ENCODE measurements at regions not wholly inside any gene's neighbourhood (a gene's known extent, or its start where the extent isn't known, plus 50 kb on each side); places are given as distances from the start of the nearest gene placed in this dataset.
"Not testable (repeated sequence)": the region's sequence is repeated elsewhere in the genome, so short reads cannot be mapped to it uniquely, and the experiment has no call there.

GRCh38 chr6:1475174-1475573 is 85.8 kb downstream of the FOXF2 start:
- Mint-ChIP-seq H3K27me3 (peaks cover 33% of the 10 kb centered on the region), H3K4me3 (no peak overlapping the region), H3K27ac (no peak overlapping the region), H3K9me3 (no peaks in the 10 kb centered on the region), H3K4me1 (ENCODE audit: low read depth) (no peaks in the 10 kb centered on the region), H3K36me3 (ENCODE audit: low read depth) (no peaks in the 10 kb centered on the region)
- DNase-seq, result no peak

DNA sequence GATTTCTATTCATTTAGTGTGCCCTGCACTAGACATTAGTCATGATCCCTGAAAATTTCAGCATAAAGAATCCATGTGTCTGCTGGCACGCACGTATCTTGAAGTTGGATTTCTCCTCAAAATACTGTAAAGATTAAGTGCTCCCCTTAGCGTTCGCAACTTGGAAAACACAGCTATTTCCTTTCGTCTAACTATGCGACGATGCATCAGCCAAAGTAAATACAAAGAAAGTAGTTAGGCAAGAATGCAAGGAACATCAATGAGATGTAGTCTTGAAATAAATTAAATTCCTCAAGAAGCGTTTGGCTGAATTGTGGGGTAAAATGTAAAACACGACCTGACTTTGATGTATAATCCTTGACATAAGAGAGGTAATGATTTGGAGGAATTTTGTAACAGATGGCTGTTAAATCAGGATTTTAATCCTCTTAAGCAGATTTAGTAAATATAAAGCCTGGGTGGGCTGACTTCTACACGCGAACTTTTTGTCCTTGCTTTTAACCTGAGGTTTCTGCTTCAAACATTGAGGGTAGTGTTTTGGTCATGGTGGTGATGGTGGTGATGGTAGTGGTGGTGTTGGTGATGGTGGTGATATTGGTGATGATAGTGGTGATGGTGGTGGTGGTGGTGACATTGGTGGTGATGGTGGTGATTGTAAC is 88.2 kb downstream of the FOXF2 start:
- H3K36me3 Mint-ChIP-seq (ENCODE audit: low read depth), result no peaks in the 10 kb centered on the region

GRCh38 chr6:1478163-1478826 is 88.9 kb downstream of the FOXF2 start:
- DNase-seq; H3K36me3 Mint-ChIP-seq (ENCODE audit: low read depth); H3K9me3 Mint-ChIP-seq; H3K27ac Mint-ChIP-seq; H3K4me3 Mint-ChIP-seq; H3K4me1 Mint-ChIP-seq (ENCODE audit: low read depth): not testable (repeated sequence)
- peaks cover 38% of the 10 kb centered on the region for H3K27me3 Mint-ChIP-seq

More for the DNA sequence above, 88.2 kb downstream of the FOXF2 start:
- H3K4me1 Mint-ChIP-seq (ENCODE audit: low read depth), result no peaks in the 10 kb centered on the region
- H3K9me3 Mint-ChIP-seq, result no peaks in the 10 kb centered on the region
- H3K27me3 Mint-ChIP-seq, result peaks cover 42% of the 10 kb centered on the region
- H3K4me3 Mint-ChIP-seq, result no peak overlapping the region
- no peak for DNase-seq
- H3K27ac Mint-ChIP-seq, result no peak overlapping the region

- Mint-ChIP-seq H3K4me1 (ENCODE audit: low read depth) (no peaks in the 10 kb centered on the region), H3K27ac (no peak overlapping the region), H3K4me3 (no peak overlapping the region), H3K36me3 (ENCODE audit: low read depth) (no peaks in the 10 kb centered on the region), H3K27me3 (peaks cover 35% of the 10 kb centered on the region), H3K9me3 (no peaks in the 10 kb centered on the region)
- DNase-seq, result no peak
Measured at GRCh38 chr6:1479095-1479494, 89.7 kb downstream of the FOXF2 start.

- Mint-ChIP-seq H3K4me3 (no peak overlapping the region), H3K36me3 (ENCODE audit: low read depth) (no peaks in the 10 kb centered on the region), H3K27me3 (peaks cover 31% of the 10 kb centered on the region), H3K4me1 (ENCODE audit: low read depth) (no peaks in the 10 kb centered on the region), H3K27ac (no peak overlapping the region), H3K9me3 (no peaks in the 10 kb centered on the region)
- DNase-seq, result no peak
Measured at GRCh38 chr6:1479601-1480221, 90.3 kb downstream of the FOXF2 start.

GRCh38 chr6:1481286-1481685 is 91.9 kb downstream of the FOXF2 start:
- Mint-ChIP-seq H3K36me3 (ENCODE audit: low read depth) (no peaks in the 10 kb centered on the region), H3K27me3 (peaks cover 25% of the 10 kb centered on the region), H3K27ac (no peak overlapping the region), H3K9me3 (no peaks in the 10 kb centered on the region), H3K4me1 (ENCODE audit: low read depth) (no peaks in the 10 kb centered on the region), H3K4me3 (no peak overlapping the region)
- DNase-seq, result no peak

GRCh38 chr6:1482381-1483166 is 93.2 kb downstream of the FOXF2 start:
- no peaks in the 10 kb centered on the region for H3K4me1 Mint-ChIP-seq (ENCODE audit: low read depth)
- DNase-seq, result no peak
- H3K9me3 Mint-ChIP-seq, result no peaks in the 10 kb centered on the region
- H3K4me3 Mint-ChIP-seq, result no peak overlapping the region
- H3K27ac Mint-ChIP-seq, result no peak overlapping the region
- peaks cover 25% of the 10 kb centered on the region for H3K27me3 Mint-ChIP-seq
- no peaks in the 10 kb centered on the region for H3K36me3 Mint-ChIP-seq (ENCODE audit: low read depth)

DNA sequence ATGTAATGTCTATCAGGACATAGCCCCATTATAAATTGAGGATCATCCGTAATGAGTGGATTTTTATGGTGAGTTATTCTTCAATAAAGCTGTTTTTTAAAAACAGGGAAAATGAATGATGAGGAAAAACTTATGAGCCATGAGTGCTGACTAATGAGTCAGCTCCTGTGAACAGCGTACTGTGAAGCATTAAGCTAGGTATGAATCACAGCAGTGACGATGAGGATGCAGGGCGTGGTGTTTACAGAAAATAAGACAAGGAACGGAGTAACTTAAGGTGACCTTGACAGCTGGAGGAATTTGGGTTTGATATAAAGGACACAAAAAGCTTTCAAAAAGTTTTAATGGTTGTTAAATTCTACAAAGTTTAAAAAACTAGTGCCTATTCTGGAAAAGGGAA is 96.3 kb downstream of the FOXF2 start:
- no peak for DNase-seq
- Mint-ChIP-seq H3K9me3 (no peaks in the 10 kb centered on the region), H3K4me1 (ENCODE audit: low read depth) (no peaks in the 10 kb centered on the region), H3K27me3 (peaks cover 18% of the 10 kb centered on the region), H3K4me3 (no peak overlapping the region), H3K36me3 (ENCODE audit: low read depth) (no peaks in the 10 kb centered on the region), H3K27ac (no peak overlapping the region)

- H3K27ac Mint-ChIP-seq, result no peak overlapping the region
- DNase-seq, result no peak
- no peaks in the 10 kb centered on the region for H3K36me3 Mint-ChIP-seq (ENCODE audit: low read depth)
- peaks cover 12% of the 10 kb centered on the region for H3K27me3 Mint-ChIP-seq
- no peaks in the 10 kb centered on the region for H3K9me3 Mint-ChIP-seq
- H3K4me1 Mint-ChIP-seq (ENCODE audit: low read depth), result no peaks in the 10 kb centered on the region
- no peak overlapping the region for H3K4me3 Mint-ChIP-seq
Measured at GRCh38 chr6:1486387-1486786, 97.0 kb downstream of the FOXF2 start.

DNA sequence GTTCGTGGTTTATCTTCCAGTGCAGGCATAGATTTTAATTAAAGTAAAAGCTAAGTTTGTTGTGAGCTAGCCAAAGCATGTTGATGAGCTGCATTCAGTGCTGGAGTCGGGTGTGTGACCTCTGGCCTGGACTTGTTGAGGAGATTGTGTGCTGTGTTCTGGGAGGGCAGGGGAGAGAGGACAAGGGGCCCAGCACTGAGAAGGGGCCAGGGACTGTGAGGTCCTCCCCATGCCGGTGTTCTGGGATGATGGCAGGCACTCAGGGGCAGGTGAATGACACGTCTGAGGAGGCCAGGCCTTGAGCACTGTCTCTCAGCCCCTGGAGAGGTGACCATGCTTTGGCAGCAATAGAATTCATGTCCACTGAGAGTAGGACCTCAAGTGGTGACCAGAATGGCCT is 97.9 kb downstream of the FOXF2 start:
- peaks cover 6% of the 10 kb centered on the region for H3K27me3 Mint-ChIP-seq
- no peaks in the 10 kb centered on the region for H3K36me3 Mint-ChIP-seq (ENCODE audit: low read depth)
- H3K4me3 Mint-ChIP-seq, result no peak overlapping the region
- no peak overlapping the region for H3K27ac Mint-ChIP-seq
- H3K9me3 Mint-ChIP-seq, result no peaks in the 10 kb centered on the region
- H3K4me1 Mint-ChIP-seq (ENCODE audit: low read depth), result no peaks in the 10 kb centered on the region
- DNase-seq, result no peak

GRCh38 chr6:1491025-1491424 is 101.6 kb downstream of the FOXF2 start:
- Mint-ChIP-seq H3K27me3 (peaks cover 10% of the 10 kb centered on the region), H3K4me3 (no peak overlapping the region), H3K36me3 (ENCODE audit: low read depth) (no peaks in the 10 kb centered on the region), H3K9me3 (no peaks in the 10 kb centered on the region), H3K27ac (no peak overlapping the region), H3K4me1 (ENCODE audit: low read depth) (no peaks in the 10 kb centered on the region)
- DNase-seq, result no peak

GRCh38 chr6:1491591-1492319 is 102.4 kb downstream of the FOXF2 start:
- DNase-seq, result no peak
- H3K36me3 Mint-ChIP-seq (ENCODE audit: low read depth), result no peaks in the 10 kb centered on the region
- peaks cover 2% of the 10 kb centered on the region for H3K9me3 Mint-ChIP-seq
- H3K4me3 Mint-ChIP-seq, result no peak overlapping the region
- H3K4me1 Mint-ChIP-seq (ENCODE audit: low read depth), result no peaks in the 10 kb centered on the region
- peaks cover 10% of the 10 kb centered on the region for H3K27me3 Mint-ChIP-seq
- no peak overlapping the region for H3K27ac Mint-ChIP-seq

DNA sequence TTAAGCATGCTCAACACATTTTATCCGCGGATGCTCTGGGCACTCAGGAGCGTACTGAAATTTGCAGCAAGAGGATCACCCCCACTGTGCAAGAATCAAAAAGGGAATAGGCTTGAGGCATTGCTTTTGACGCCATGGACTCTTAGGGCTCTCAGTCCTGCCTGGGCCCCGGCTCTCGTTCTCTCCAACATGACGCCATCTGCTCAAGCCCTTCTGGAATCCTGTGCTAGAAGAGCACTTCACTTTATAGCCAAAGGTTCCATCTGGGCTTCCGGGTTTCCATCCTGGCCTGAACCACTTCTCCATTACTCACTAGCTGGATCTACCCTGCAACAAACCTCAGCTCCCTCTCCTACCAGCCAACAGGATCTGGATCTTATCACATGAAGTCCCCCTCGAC is 105.3 kb downstream of the FOXF2 start:
- H3K36me3 Mint-ChIP-seq (ENCODE audit: low read depth), result no peaks in the 10 kb centered on the region
- no peak for DNase-seq
- no peak overlapping the region for H3K27ac Mint-ChIP-seq
- no peak overlapping the region for H3K4me3 Mint-ChIP-seq
- H3K27me3 Mint-ChIP-seq, result peaks cover 10% of the 10 kb centered on the region
- H3K4me1 Mint-ChIP-seq (ENCODE audit: low read depth), result no peaks in the 10 kb centered on the region
- H3K9me3 Mint-ChIP-seq, result peaks cover 2% of the 10 kb centered on the region

DNA sequence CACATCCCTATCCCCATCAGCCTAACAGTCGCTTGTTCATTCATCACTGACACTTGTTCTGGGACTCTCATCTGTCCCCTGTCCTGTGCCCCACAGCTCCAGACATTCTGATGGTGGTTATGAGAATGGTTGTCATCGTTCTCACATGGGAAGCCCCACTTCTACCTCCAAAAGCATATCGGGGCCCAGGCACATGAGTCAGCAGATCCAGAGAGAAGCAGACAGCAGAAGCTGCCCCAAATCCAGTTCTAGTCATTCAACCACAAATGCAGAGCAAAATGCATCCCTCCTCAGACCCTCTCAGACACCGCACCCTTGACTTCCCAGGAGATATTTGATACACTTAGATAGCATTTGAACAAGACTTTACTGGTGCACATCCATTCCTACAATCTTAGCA is 106.0 kb downstream of the FOXF2 start:
- Mint-ChIP-seq H3K27me3 (peaks cover 10% of the 10 kb centered on the region), H3K27ac (no peak overlapping the region), H3K4me3 (no peak overlapping the region), H3K4me1 (ENCODE audit: low read depth) (no peaks in the 10 kb centered on the region), H3K9me3 (peaks cover 2% of the 10 kb centered on the region), H3K36me3 (ENCODE audit: low read depth) (no peaks in the 10 kb centered on the region)
- no peak for DNase-seq
